NB4 (cell line): ENCODE measurements at regions not wholly inside any gene's neighbourhood (a gene's known extent, or its start where the extent isn't known, plus 50 kb on each side); places are given as distances from the start of the nearest gene placed in this dataset.

Source experiments
- DNase-seq: peaks from one replicate; pipeline ENCODE4 v3.0.0; 2010; ENCODE audit warnings: low read depth
- H3K4me3 ChIP-seq: one replicate; pipeline ENCODE4 v1.5.1; 2011; ENCODE audit warnings: mild to moderate bottlenecking, low read depth, low read length, moderate library complexity
- MAX ChIP-seq: IDR thresholded peaks from 2 replicates; pipeline ENCODE4 v1.6.1; 2011; ENCODE audit warnings: low read depth, low read length
- MYC ChIP-seq: IDR thresholded peaks from 2 replicates; pipeline ENCODE4 v1.6.1; 2011; ENCODE audit warnings: low read depth, low read length
- POLR2A ChIP-seq: IDR thresholded peaks from 2 replicates; pipeline ENCODE4 v1.6.1; 2011; ENCODE audit warnings: mild to moderate bottlenecking; ENCODE audit not compliant: insufficient read length; ENCODE audit errors: extremely low read depth
- TF ChIP-seq, protein P1 (sequence below): IDR thresholded peaks from one replicate; pipeline ENCODE4 v1.5.1; 2012; ENCODE audit warnings: low read depth, low read length

DNA sequence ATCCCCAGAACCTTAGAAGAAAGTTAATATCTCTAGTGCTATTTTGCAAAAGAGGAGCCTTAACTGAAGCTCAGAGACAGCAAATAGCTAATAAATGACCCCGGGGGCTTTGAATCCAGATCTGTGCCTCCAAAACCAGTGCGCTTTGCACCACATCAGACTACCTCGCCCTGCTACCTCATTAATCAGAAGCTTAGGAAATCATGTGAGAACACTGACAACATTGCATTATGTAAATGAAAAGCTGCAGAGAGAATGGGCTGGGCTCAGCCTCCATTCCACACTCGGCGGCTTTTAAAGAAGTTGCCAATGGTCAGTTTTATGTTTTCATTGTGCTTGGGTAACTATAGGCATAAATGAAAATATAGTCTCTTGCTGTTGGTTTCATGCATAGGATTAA lies 54.0 kb upstream of the STMND1 start:
- no peak for TF ChIP-seq MYC
- TF ChIP-seq POLR2A, result no peak
- TF ChIP-seq MAX, result no peak
- TF ChIP-seq, protein P1, sequence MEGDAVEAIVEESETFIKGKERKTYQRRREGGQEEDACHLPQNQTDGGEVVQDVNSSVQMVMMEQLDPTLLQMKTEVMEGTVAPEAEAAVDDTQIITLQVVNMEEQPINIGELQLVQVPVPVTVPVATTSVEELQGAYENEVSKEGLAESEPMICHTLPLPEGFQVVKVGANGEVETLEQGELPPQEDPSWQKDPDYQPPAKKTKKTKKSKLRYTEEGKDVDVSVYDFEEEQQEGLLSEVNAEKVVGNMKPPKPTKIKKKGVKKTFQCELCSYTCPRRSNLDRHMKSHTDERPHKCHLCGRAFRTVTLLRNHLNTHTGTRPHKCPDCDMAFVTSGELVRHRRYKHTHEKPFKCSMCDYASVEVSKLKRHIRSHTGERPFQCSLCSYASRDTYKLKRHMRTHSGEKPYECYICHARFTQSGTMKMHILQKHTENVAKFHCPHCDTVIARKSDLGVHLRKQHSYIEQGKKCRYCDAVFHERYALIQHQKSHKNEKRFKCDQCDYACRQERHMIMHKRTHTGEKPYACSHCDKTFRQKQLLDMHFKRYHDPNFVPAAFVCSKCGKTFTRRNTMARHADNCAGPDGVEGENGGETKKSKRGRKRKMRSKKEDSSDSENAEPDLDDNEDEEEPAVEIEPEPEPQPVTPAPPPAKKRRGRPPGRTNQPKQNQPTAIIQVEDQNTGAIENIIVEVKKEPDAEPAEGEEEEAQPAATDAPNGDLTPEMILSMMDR, result no peak
- no peak overlapping the region for H3K4me3 ChIP-seq
- no peak for DNase-seq

DNA sequence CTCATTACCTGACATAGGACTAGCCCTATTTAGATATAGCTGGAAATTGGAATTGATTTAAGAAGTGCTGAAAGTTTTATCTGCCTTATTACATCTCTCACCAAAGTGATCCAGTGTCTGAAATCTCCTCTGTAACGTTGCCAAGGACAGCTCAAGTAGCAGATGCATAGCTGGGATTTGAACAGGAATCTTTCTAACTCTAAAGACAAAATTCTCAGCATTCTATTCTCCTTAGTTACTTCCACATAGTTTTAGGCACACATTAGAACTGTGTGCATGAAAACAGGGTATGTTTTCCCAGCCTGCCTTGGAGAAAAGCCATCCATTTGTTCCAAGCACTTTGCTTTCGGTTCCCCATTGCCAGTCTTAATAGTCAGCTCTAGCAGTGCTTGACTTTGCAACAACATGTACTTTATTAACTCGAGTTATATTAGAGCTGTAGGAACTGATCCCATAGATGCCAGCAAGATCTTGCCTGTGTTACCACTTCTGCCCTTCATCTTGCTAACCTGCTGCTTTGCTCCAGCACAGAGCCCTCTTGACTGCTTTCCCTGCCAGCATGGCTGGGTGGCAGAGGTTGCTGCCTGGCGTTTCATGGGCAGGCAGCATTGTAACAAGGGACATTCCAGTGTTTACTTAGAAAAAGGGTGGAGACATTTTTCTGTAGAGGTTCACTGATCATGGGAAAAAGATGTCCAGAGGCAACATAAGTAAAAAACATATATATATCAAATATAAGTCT lies 56.1 kb upstream of the STMND1 start:
- no peak for TF ChIP-seq POLR2A
- TF ChIP-seq, protein P1, result no peak
- no peak for TF ChIP-seq MAX
- no peak for TF ChIP-seq MYC
- no peak for DNase-seq
- no peak overlapping the region for H3K4me3 ChIP-seq

DNA sequence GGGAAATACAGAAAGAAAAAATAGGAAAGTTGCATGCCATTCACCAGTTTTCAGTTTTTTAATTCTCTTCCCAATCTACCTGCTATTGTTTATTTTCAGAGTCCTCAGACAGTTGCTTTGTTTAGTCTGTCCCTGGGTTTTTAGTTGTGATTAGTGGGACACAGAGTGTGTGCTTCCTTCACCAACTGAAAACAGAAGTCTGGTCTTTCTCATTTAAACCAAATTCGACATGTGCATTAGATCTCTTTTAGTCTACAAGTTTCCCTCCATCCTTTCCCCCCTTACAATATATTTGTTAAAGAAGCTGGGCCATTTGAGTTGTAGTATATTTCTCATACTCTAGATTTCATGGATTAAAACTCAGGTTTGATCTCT lies 58.7 kb upstream of the STMND1 start:
- DNase-seq, result no peak
- H3K4me3 ChIP-seq, result no peak overlapping the region
- no peak for TF ChIP-seq MYC
- TF ChIP-seq POLR2A, result no peak
- TF ChIP-seq MAX, result no peak
- TF ChIP-seq, protein P1, result no peak

DNA sequence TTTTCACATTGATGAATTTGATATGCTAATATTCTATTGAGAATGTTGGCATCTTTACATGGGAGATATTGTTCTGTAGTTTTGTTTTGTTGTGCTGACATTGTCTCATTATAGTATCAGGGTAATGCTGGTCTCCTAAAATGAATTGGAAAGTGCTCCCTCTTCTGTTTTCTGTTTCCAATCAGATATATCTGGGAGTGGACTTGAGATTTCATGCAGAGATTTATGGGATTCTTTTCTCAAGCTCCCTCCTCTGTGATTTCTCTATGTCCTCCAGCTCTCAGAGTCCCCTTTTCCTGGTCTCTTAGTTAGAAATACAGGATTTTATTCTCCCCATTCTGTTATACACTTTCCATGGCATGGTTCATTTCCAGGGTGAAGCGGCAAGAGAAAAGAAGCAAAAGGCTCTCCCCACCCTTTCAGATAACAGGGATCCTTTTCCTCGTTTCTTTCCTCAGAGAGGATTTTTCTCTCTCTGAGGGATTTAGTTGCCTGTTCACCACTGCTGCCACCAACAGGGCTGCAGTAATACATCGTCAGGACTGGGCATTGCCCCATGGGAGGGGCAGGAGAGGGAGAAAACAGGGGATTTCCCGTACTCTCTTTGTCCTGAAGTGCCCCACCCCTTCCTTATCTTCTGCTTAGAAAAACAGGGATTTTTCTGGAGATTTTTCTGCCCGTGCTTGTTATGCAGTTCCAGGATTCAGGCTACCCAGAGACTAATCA lies 59.3 kb upstream of the STMND1 start:
- TF ChIP-seq, protein P1, result peak; percentile 6
- TF ChIP-seq MYC, result no peak
- no peak overlapping the region for H3K4me3 ChIP-seq
- DNase-seq, result no peak

DNA sequence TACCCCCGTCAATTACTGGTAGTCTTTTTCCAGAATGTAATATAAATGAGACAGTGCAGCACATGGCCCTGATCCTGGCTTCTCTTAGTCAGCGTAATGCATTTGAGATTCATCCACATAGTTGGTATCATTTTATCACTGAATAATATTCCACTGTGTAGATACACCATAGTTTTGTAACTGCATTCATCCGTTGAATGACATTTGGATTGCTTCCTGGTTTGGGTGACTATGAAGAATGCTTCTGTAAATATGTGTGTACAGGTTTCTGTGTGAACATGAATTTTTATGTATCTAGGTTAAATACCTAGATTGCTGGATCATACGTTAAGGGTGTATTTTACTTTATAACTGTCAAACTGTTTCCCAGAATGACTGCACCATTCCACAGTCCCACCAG lies 62.6 kb upstream of the STMND1 start:
- no peak for DNase-seq
- no peak overlapping the region for H3K4me3 ChIP-seq
- TF ChIP-seq, protein P1, result no peak
- TF ChIP-seq MAX, result no peak
- no peak for TF ChIP-seq MYC
- TF ChIP-seq POLR2A, result no peak

DNA sequence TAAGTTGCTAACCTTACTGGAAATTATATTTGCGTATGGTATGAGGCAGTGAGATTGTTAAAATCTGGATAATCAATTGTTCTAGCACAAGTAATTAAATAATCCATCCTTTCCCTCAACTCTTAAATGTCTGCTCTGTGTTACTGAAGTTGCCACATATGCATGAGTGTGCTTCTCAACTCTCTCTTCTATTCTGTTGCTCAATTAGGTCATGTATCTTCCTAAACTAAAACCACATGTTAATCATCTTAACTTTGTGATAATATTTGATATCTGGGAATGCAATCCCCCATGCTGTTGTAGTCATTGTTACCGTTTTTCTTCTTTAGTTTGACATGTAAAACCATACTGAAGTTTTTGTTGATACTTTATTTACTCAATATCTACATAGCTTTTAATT lies 63.5 kb upstream of the STMND1 start:
- no peak overlapping the region for H3K4me3 ChIP-seq
- TF ChIP-seq MAX, result no peak
- TF ChIP-seq MYC, result no peak
- TF ChIP-seq POLR2A, result no peak
- DNase-seq, result no peak
